Erythroblast (primary cell): ENCODE measurements at regions not wholly inside any gene's neighbourhood (a gene's known extent, or its start where the extent isn't known, plus 50 kb on each side); places are given as distances from the start of the nearest gene placed in this dataset.

Source experiments
- DNase-seq, 2 experiments: peaks; one replicate each; lab custom pipeline; 2025; lab: John Stamatoyannopoulos, UW
- GATA1 ChIP-seq: IDR thresholded peaks from 2 replicates; pipeline ENCODE4 v1.6.1; 2011; ENCODE audit warnings: low read depth, mild to moderate bottlenecking, control low read depth, low read length, moderate library complexity
- POLR2A ChIP-seq: IDR thresholded peaks from 2 replicates; pipeline ENCODE4 v1.6.1; 2011; ENCODE audit warnings: mild to moderate bottlenecking, low read length

GRCh38 chr21:17925899-17926298, 106.7 kb upstream of the C21orf91 start:
- no peak for TF ChIP-seq POLR2A
- no peak for TF ChIP-seq GATA1
- DNase-seq = peak; percentile 8 to 18

GRCh38 chr21:17925000-17925610, 105.9 kb upstream of the C21orf91 start:
- DNase-seq = peak; percentile 57 to 72
- TF ChIP-seq POLR2A = no peak
- no peak for TF ChIP-seq GATA1

- DNase-seq = no peak
Observed at GRCh38 chr21:17921579-17922530, 102.7 kb upstream of the C21orf91 start.

GRCh38 chr21:17915976-17916375, 96.8 kb upstream of the C21orf91 start:
- no peak for DNase-seq
- no peak for TF ChIP-seq GATA1
- TF ChIP-seq POLR2A = no peak

More at GRCh38 chr21:17921579-17922530, 102.7 kb upstream of the C21orf91 start:
- TF ChIP-seq POLR2A = no peak

GRCh38 chr21:17911628-17912027, 92.5 kb upstream of the C21orf91 start:
- TF ChIP-seq GATA1 = no peak
- TF ChIP-seq POLR2A = no peak

GRCh38 chr21:17903929-17904639, 84.9 kb upstream of the C21orf91 start:
- TF ChIP-seq POLR2A (no peak), GATA1 (no peak)
- no peak for DNase-seq

More at GRCh38 chr21:17911628-17912027, 92.5 kb upstream of the C21orf91 start:
- no peak for DNase-seq

GRCh38 chr21:17903029-17903806, 84.1 kb upstream of the C21orf91 start:
- peak; percentile 2 to 32 for DNase-seq
- TF ChIP-seq POLR2A (no peak), GATA1 (no peak)

- DNase-seq = no peak
Observed at GRCh38 chr21:17901458-17902079, 82.4 kb upstream of the C21orf91 start.

GRCh38 chr21:17900990-17901385, 81.8 kb upstream of the C21orf91 start:
- no peak for DNase-seq
- TF ChIP-seq GATA1 = no peak
- TF ChIP-seq POLR2A = no peak

More at GRCh38 chr21:17901458-17902079, 82.4 kb upstream of the C21orf91 start:
- TF ChIP-seq POLR2A (no peak), GATA1 (no peak)

GRCh38 chr21:17900281-17900989, 81.3 kb upstream of the C21orf91 start:
- TF ChIP-seq POLR2A (no peak), GATA1 (no peak)
- DNase-seq = no peak

- no peak for TF ChIP-seq POLR2A
- no peak for TF ChIP-seq GATA1
- DNase-seq = no peak
Observed at GRCh38 chr21:17889171-17889570, 70.0 kb upstream of the C21orf91 start.

GRCh38 chr21:17869115-17869514, 50.0 kb upstream of the C21orf91 start:
- TF ChIP-seq POLR2A (no peak), GATA1 (no peak)
- no peak for DNase-seq
